Peyer's patch (tissue), 4 donors: ENCODE measurements at regions not wholly inside any gene's neighbourhood (a gene's known extent, or its start where the extent isn't known, plus 50 kb on each side); places are given as distances from the start of the nearest gene placed in this dataset.

Source experiments
- POLR2A ChIP-seq, 2 donors: fragments of 450-650 bp; IDR thresholded peaks; one replicate each; pipeline ENCODE4 v1.5.1; 2017; ENCODE audit warnings: antibody characterized with exemption in 2 of 2, mild to moderate bottlenecking in 2 of 2, moderate library complexity in 2 of 2
- TF ChIP-seq, protein P1 (sequence below), 6 experiments: fragments of 450-650 bp in 4 of 6; fragments of 200-600 bp in 2 of 6; sonication (generic) in 1 of 6; IDR thresholded peaks; one replicate each; pipeline ENCODE4 v1.5.1; 2017 to 2019; ENCODE audit warnings: antibody characterized with exemption in 6 of 6, mild to moderate bottlenecking in 3 of 6, moderate library complexity in 1 of 6

DNA sequence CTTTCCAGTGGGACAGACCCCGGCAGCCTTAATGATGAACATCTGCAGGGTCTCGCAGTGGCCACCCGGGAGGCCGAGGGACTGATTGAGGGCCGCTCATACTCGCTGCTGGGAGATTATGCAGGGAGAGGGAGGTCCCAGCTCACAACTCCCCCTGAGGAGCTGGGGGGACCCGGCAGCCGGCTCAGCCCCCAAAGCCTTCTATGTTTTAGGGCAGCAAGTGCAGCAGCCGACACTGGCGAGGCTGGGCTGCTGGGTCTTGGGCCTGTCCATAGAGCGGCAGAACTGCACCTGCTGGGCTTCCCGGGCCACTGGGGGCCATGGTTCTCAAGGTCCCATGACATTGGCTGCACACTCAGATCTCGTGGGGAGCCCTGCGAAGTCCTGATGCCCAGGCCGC lies 110.7 kb downstream of the RFLNA start:
- TF ChIP-seq, protein P1, sequence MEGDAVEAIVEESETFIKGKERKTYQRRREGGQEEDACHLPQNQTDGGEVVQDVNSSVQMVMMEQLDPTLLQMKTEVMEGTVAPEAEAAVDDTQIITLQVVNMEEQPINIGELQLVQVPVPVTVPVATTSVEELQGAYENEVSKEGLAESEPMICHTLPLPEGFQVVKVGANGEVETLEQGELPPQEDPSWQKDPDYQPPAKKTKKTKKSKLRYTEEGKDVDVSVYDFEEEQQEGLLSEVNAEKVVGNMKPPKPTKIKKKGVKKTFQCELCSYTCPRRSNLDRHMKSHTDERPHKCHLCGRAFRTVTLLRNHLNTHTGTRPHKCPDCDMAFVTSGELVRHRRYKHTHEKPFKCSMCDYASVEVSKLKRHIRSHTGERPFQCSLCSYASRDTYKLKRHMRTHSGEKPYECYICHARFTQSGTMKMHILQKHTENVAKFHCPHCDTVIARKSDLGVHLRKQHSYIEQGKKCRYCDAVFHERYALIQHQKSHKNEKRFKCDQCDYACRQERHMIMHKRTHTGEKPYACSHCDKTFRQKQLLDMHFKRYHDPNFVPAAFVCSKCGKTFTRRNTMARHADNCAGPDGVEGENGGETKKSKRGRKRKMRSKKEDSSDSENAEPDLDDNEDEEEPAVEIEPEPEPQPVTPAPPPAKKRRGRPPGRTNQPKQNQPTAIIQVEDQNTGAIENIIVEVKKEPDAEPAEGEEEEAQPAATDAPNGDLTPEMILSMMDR (IDR thresholded peaks at IDR 0.05) = no peak
- no peak for TF ChIP-seq POLR2A (IDR thresholded peaks at IDR 0.05)
